ENCODE measurements at regions not wholly inside any gene's neighbourhood (a gene's known extent, or its start where the extent isn't known, plus 50 kb on each side); places are given as distances from the start of the nearest gene placed in this dataset.
"Not testable (repeated sequence)": the region's sequence is repeated elsewhere in the genome, so short reads cannot be mapped to it uniquely, and the experiment has no call there.

DNA sequence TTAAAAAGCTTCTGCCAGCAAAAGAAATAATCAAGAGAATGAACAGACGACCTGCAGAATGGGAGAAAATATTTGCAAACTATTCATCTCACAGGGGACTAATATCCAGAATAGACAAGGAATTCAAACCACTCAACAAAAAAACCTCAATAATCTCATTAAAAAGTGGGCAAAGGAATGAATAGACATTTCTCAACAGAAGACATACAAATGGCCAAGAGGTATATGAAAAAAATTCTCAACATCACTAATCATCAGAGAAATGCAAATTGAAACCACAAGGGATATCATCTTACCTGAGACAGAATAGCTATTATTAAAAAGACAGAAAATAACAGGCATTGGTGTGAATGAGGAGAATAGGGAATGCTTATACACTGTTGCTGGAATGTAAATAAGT, 270.0 kb downstream of the DACT1 start:
- DNase-seq, result no peak

DNA sequence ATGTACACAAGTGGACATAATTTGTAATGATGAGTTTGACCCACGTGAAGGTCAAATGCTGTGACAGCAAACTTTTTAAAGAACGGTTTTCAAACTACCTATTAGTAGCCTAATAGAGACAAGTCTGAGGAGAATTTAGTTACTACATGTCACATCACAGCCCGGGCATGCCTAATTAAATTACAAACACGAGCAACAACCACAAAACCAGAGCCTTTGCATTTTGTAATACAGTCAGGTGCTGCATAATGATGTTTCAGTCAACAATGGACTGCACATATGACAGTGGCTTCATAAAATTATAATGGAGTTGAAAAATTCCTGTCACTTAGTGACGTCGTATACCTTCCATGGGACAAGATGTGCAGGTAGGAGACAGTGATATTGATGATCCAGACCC, 274.5 kb downstream of the DACT1 start:
- DNase-seq, result no peak

DNA sequence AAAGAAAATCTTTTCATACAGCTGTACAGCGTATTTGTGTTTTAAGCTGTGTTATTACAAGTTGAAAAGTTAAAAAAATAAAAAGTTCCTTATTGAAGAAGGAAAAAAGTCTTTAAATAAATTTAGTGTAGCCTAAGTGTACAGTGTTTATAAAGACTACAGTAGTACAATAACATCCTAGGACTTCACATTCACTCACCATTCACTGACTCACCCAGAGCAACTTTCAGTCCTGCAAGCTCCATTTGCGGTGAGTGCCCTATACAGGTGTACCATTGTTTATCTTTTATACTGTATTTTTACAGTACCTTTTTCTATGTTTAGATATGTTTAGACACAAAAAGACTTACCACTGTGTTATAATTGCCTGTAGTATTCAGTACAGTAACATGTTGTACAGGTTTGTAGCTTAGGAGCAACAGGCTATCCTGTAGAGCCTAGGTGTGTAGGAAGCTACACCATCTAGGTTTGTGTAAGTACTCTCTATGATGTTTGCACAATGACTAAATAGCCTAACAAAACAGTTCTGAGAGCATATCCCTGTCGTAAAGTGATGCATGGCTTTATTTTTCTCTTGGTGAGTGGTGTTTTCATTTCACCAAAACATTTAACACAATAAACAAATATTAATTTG, 275.2 kb downstream of the DACT1 start:
- DNase-seq, result no peak

DNA sequence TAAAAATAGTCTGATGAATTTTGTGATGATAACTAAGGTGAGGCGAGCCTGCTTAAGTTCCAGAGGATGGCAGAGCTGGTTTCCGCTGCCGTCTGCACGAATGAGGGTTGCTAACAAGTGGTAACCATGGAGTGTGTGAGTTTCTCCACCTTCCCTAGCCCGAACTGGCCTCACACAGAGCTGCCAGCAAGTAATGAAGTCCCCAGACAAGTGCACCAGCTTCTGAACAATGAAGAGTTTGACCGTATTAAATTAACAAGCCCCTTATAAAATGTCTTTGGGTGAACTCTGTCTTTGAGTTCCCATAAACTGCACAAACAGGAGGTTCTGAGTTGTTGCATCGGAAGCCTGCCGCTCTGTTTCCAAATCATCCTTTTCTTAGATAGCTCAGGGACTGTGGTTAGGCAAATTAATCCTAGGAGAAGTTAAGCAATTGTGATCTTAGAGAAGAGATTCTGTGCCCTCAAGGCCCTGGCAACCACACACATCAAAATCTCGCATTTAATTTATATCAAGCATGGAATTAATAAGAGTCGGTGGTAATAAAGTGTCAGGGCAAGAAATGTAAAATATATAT, 274.1 kb upstream of the DAAM1 start:
- DNase-seq, result no peak

DNA sequence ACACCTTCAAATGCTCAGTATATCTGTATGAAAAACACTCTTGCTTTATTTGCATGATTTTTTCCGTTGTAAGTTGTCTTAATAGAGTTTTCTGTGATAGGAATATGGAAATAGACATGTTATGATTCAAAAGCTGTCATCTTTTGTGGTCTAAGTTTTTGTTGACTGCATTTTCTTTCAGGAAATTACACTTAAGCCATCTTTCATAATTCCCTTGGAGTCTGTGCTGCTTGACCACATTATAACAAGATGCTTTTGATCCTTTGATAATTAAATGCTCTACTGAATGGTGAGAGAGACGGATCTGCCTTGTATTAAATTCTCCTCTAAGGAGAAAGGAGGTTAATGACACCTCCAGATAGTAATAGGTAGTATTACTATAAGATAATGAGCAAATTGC, 272.8 kb upstream of the DAAM1 start:
- DNase-seq, result no peak

DNA sequence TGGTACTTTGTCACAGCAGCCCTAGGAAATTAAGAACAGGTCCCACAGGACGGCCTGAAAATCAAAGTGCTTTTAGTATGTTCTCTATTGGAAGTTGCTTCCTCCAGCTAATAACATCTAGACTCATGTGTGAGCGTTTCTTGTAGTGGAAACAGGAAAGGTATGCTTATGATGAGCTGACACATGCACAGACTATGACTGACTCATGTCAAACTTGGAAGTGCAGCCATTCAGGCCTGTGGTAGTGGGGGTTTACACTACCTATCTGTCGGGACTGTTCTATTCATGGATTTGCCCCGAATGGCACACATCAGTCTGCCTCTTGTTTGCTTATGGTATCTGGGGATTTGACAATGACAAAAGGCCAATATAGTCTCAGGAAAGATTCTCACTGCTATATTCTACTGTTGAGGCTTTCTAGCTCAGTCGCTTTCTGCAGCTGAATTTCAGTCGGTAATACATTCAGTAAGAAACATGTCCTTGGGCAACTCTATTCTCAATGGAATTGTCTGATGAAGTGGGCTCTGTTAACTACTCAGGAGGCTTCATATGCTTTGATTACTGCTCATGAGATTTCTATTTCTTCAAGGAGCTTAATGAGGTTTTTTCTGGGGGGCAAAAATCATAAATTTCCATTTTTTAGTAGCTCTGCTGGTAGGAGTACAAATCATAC, 270.3 kb upstream of the DAAM1 start:
- no peak for DNase-seq

DNA sequence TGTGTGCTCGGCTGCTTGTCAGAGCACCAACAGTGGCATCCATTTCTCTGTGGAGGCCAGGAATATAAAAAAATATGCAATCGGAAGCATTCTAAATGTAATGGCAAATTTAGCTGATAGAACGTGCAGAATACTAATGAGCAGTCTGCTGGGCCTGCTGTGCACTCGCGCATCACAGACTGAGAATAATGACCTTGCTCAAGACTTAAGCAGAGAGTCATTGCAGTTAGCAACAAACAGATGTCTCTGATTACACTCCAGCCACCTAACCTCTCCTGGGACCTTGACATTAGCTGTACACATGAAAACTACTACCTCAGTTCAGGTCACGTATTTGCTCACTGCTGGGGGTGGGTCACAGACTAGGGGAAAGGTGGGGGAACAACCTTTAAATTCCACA, 269.2 kb upstream of the DAAM1 start:
- no peak for DNase-seq

DNA sequence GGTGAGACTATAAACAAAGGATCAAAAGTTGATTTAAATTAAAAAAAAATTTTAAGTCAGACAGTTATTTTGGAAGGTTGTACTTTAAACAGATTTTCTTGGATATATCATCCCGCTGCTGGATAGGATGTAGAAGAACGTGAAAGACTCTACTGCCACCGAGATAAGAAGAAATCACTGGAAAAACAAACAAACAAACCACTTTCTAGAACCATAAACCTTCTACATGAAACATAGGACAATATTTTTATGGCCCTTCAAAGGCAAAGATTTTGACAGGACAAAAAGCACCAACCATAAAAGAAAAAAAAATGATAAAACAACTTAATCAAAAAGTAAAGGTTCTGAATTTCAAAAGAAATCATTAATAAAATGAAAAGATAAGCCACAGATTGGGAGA, 268.2 kb upstream of the DAAM1 start:
- DNase-seq, result no peak

DNA sequence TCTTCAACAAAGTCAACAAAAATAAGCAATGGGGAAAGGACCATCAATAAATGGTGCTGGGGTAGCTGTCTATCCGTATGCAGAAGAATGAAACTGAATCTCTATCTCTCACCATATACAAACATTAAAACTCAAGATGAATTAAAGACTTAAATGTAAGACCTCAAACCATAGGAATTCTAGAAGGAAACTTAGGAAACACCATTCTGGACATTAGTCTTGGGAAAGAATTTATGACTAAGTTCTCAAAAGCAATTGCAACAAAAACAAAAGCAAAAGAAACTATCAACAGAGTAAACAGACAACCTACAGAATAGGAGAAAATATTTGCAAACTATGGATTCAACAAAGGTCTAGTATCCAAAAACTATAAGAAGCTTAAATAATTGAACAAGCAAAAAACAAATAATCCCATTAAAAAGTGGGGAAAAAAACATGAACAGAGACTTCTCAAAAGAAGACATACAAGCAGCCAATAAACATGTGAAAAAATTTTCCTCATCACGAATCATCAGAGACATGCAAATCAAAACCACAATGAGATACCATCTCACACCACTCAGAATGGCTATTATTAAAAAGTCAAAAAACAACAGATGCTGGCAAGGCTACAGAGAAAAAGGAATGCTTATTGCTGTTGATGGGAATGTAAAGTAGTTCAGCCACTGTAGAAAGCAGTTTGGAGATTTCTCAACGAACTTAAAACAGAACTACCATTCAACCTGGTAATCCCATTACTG, 266.1 kb upstream of the DAAM1 start:
- DNase-seq, result not testable (repeated sequence)

DNA sequence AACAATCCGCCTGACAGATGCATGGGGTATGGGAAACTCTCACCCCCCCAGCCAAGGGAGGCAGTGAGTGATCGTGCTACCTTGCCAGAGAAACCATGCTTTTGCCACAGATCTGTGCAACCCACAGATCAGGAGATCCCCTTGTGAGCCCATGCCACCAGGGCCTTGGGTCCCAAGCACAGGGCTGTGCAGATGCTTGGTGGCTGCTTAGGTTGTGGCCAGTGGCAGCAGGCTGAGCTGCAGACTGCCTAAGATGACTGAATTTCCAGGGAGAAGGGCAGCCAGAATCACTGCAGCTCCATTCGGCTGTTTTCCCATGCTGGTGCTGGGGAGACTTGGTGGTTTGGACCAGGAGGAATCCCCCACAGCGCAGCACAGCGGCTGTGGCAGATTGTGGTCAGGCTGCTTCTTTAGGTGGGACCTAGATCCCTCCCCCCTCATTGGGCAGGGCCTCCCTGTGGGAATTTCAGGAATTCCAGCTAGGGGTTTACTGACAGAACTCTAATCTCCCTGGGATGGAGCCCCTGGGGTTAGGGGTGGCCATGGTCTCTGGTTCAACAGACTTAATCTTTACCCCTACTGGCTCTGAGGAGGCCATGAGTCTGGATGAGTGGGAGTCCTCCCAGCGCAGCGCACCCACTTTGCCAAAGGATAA, 264.6 kb upstream of the DAAM1 start:
- DNase-seq, result no peak

DNA sequence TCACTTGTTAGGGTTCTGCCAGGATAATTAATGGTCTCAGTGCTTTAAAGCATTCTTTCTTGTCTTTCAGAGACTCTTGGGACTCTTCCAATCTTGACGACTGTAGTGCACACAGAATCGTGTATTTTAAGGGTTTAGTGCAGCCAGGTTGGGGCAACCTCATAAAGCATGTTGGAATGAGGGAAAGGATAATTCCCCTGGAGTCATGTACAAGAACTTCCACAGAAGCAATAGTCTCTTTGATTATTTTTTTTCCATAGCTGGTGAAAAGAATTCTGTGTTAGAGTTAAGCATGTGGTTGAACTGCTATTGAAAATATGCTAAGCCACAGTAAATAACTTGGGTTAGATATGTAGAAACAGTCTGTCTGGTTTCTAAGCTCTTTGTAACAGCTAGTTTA, 246.8 kb upstream of the DAAM1 start:
- DNase-seq, result no peak

DNA sequence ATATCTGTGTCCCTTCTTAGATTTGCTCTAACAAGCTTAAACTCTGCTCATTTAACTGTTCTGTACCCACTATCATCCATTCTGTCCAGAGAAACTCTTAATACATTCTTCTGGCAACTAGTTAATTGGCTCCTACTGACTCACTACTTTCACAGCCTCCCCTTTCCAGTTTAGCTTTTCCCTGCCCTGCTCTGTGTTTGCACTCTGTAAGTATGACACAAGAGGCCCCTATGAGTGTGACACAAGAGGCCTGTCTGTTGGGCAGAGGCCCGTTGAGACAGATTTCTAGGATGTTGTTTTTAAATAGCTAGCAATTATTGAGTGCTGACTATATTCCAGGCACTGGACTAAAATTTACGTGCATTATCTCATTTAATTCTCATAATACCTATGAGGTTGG, 246.0 kb upstream of the DAAM1 start:
- no peak for DNase-seq

DNA sequence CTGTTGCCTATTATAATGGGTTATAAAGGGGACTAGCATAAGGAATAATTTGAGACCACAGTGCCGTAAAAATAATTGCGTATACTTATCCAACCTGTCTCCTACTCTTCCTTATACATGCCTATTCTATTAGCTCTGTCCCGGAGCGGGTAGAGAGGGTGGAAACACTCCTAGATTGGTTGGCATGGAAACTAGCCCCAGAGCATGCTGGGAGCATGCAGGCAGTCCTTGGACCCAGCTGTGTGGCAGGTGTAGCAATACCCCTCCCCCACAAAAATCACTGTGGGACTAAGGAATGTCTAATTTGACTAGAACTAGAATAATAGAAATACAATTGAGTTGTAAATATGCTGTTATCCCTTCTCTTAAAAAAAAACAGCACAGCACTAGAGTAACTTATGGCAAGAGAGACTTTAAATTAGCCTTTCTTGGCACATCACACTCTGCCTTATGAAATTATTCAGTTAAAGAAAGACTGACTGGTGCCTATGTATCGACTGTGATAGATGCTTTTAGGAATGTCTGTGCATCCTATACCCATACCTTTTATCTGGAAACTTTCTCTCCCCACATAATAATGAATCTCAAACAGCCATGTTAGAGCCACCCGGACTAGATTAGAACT, 244.0 kb upstream of the DAAM1 start:
- DNase-seq, result no peak

DNA sequence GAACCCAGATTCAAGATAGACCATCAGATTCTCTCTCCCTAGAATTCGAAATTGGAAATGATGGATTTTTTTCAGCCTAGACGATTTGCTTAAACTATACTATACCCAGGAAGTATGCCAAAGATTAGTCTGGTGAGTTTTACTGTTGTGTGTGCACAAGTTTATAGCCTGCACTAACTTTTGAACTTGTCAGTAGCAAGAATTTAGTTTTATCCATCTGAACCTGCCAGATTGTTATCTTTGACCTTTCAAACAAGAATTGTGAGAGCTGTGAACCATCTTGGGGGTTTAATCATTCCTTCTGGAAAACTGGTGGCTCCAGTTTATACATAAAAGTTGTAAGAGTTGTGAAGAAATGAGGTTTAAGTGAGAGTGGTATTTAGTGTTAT, 243.5 kb upstream of the DAAM1 start:
- no peak for DNase-seq

DNA sequence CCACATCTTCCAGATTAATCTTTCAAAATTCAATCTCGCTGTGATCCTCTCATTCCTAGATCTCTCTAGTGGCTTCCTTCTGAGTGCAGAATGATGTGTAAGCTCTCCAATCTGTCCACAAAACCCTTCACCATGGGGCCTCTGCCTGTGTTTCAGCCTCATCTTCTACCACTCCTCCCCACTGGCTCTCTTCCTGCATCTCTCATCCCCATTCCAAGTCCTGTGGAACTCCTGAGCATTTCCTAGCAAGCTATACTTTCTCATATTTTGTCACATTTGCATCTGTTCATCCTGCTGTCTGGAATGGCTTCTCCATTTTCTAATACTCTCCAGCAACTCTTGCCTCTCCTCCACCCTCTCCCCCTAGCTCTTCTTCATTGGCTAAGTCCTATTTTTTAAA, 242.0 kb upstream of the DAAM1 start:
- no peak for DNase-seq

DNA sequence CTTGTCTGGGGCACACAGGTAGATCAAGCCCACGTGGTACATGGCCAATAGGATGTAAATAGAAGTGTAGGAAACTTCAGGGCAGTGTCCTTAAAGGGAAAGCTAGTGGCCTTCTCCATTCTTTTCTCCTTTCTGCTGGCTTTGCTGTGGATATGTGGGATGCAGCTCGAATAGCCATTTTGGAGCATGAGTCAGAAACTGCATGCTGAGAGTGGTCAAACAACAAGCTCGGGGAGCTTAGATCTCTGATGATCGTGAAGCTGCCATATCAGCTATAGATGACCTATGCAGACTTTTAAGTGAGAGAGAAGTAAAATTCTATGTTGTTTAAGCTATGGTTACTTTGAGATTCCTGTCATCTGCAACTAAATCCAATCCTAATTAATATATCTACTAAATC, 241.3 kb upstream of the DAAM1 start:
- no peak for DNase-seq

DNA sequence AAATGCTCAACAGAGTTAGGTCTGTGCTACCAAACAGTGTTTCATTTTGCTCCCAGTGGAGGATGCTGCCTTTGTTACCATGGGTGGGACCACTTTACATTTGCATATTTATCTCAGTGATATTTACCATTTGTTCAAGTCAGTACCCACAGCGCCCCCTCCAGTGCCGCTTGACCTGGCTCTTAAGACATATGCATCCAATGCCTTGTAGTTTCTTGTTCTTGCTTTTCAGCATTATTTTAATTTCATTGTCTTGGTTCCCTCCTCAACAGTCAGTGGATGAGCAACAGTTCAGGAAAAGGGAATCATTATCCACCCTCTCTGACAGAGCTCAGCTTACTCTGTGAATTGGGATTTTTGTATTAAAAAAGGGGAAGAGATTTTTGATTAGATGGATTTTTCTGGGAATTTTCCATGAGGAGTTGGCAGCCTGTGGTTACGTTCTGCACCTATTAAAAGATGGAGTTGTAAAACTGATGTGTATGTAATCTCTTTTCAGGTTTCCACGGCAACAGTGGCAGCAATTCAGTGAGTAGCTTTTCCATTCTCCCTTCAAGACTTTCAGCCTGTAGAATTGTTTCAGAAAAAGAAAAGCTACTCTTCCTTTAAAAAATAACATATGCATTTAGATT, 240.5 kb upstream of the DAAM1 start:
- no peak for DNase-seq

DNA sequence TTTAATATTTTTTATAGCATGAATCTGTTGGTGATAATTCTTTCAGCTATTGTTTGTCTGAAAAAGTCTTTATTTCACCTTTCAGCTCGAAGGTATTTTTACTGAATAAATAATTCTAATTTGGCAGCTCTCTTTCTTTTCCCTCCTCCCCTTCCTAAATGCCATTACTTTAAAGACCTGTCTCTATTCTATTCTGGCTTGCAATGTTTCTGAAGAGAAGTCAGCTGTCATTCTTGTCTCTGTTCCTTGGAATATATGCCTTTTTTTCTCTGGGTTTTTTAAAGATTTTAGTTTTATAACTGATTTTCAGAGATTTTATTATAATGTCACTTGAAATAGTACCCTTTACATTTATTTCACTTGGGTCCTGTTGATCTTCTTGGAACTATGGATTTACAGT, 237.9 kb upstream of the DAAM1 start:
- DNase-seq, result no peak

DNA sequence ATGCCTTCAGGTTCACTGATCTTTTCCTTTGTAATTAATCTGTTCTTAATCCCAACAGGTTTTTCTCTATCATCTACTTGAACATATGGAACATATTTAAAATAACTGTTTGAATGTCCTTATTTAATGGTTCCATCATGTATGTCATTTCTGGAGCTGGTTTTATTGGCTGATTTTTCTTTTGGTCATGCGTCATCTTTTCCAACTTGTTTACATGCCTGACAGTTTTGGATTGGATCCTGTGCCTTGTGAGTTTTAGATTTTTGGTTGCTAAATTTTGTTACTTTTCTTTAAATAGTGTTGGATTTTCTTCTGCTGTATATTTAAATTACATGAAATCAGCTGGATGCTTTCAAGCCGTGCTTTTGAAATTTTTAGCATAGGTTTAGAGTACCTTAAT, 237.3 kb upstream of the DAAM1 start:
- DNase-seq, result no peak

DNA sequence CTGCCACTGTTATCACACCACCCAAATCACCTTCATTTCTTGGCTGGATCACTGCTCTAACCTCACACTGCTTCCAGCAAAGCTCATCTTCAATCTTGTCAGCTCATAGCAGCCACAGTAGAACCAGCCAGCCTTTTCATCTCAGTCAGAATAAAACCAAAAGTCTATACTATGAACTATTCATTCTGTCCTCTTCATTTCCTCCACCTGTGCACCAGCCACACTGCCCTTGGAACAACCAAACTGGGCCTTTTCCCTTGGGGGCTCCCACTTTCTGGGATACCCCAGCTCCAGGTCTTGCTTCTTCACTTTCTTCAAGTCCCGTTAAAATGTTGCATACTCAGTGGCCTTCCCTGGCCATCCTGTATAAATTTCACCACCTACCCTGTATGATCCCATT, 234.4 kb upstream of the DAAM1 start:
- DNase-seq, result no peak

DNA sequence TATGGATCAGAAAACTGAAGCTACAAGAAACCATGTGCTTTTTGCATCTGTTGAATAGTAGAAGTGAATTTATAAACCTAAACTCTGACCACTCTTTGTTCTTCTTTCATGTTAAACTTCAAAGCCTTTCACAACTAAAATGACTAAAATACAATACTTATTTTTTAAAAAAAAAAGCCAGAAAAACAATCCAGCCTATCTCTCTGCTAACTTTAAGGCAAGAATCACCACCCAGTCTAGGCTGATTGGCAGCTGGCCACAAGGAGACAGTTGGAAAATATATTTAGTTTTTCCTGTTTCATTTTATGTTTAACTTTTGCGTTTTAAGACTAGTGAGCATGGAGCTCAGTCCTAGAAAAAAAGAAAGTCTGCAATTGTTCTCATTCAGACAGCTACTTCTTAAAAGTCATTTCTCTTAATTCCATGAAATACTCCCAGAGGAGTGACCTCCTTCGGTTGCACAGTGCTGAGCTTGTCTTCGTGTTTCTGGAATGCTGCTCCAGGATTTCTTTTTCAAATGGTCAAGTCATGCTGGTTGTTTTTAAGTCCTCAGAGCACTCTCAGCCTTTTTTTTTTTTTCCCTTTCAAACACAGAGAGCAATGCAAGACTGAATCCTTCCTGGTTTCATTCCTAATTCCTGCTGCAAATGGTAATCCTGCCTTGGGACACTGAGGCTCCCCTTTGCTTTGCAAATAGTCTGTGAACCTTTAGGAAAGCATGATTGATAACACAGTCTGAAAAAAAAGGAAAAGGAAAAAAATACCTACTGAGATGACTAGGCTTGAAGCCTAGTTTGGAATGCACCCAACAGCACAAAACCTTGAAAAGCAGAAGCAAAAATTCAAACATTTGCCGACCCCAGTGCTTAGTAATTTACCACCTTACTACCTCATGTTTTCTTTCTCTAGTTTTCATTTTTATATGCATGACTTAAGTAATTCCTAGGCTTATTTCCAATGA, 233.3 kb upstream of the DAAM1 start:
- no peak for DNase-seq

Data from stimulated activated CD4-positive, alpha-beta T cell treated with anti-CD3 and anti-CD28 coated beads, Interleukin-2, amount 100 ng/mL, for 48 hours (primary cell).